Activated CD4-positive, alpha-beta T cell treated with anti-CD3 and anti-CD28 coated beads, Interleukin-10, Interleukin-2, amounts not matched to agents 100 ng/mL and 50 ng/mL, durations not matched to agents 16 hours and 8 hours (primary cell): ENCODE measurements at regions not wholly inside any gene's neighbourhood (a gene's known extent, or its start where the extent isn't known, plus 50 kb on each side); places are given as distances from the start of the nearest gene placed in this dataset.
"Not testable (repeated sequence)": the region's sequence is repeated elsewhere in the genome, so short reads cannot be mapped to it uniquely, and the experiment has no call there.

Experiments used
- DNase-seq: peaks from one replicate; pipeline ENCODE4 v3.0.0-alpha.2; 2020

DNA sequence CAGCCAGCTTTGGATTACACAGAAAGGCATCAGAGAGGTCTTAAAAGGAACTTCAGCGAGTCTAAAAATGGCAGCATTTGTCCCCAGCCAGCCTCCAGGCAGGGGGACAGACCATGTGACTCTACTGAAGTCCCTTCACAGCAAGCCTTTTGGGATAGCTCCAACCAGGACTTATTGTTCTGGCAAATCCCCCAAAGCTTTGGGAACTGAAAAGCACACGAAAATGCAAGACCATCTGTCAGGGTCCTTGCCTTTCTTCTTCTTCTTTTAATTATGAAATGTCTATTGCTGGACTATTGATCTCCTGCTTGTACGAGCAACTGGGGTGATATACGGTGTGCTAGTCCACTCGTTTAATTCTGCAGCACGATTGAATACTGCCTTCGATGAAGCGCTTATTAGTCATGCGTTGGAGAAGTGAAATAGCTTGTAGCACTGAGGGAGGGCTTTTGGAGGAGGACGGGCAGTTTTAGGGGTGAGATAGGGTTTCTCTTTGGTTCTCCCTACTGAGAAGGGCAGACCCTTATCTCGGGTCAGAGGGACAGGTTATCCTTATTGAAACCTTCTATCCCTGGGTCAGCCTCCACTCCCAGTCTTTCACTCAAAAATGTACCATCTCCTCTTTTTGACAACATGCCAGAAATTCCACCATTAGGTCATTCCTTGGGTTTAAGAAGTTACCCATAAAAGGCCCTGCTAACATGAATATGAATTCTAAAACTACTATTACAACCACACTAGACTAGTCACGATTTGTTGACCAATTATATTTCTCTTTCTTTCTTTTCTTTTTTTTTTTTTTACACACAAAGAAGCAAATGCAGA is 416.4 kb downstream of the MIAT start:
- DNase-seq: no peak

DNA sequence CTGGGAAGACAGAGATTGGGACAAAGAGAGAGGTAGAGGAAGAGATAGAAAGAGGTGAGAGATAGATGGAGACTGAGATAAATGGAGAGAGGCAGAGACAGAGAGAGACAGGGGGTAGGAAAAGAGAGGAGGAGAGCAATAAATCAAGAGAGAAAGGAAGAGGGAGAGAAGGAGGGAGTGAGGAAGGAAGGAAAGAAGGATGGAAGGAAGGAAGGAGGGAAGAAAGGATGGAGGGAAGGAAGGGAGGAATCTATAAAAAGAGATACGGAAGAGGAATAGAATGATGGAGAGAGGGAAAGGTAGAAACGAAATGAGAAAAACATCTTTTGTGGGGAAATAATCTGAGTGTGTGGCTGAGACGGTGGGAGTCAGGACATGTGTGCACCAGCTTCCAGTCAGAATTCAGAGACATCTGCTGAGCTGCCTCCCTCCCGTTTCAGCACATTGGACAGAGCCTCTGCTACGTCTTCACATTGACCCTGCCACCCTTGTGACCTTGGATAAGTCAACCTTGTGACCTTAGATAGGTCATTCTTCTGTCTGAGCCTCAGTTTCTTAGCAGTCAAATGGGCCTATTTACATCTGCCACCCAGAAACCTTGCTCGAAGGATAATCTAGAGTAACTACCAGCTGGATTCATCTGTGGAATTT is 417.8 kb downstream of the MIAT start:
- DNase-seq: no peak

DNA sequence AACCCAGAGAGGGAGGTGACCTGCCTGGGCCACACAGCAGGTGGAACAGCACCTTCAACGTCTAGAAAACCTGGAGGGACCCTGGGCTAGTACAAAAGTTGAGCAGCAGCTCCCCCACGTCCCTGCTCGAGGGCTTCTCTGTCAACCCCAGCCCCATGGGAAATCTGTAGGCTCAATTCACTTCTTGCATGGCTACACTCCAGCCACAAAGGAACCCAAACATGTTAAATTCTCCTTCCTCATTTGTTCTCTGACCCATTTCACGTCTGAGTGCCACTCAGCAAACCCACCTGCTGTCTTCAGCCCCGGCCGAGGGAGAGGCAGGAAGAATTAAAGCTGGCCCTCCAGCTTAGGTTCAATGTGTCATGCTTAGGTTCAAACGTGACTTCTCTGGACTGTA is 418.5 kb downstream of the MIAT start:
- no peak for DNase-seq

DNA sequence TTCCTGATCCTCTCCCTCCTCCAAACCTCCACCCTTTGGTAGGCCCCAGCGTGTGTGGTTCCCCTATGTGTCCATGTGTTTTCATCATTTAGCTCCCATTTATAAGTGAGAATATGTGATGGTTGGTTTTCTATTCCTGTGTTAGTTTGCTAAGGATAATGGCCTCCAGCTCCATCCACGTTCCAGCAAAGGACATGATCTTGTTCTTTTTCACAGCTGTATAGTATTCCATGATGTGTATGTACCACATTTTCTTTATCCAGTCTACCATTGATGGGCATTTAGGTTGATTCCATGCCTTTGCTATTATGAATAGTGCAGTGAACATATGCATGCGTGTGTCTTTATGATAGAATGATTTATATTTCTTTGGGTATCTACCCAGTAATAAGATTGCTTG is 420.7 kb downstream of the MIAT start:
- DNase-seq: not testable (repeated sequence)

DNA sequence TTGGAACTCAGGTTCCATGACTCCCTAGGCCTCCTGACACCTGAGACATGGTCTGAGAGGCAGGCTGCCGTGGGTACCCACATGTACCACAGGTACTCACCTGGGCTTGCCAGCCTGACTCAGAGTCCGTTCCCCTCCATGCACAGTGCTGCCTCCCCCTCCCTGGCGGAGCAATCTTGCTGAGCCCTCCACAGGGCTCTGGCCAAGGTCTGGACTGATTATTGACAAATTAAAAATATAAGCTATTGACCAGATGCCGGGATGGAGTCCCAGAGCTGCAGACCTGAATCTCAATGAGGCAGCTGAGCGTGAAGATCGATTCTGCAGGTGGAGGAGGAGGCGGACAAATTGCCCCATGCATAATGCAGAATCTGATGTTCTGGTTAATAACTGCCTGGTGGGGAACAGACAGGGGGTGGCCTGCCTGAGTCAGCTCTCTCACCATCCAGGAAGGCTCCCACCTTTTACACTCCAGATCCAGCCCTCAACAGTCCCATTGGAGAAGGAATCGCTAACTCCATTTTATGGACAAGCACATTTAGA is 422.7 kb downstream of the MIAT start:
- DNase-seq: no peak

DNA sequence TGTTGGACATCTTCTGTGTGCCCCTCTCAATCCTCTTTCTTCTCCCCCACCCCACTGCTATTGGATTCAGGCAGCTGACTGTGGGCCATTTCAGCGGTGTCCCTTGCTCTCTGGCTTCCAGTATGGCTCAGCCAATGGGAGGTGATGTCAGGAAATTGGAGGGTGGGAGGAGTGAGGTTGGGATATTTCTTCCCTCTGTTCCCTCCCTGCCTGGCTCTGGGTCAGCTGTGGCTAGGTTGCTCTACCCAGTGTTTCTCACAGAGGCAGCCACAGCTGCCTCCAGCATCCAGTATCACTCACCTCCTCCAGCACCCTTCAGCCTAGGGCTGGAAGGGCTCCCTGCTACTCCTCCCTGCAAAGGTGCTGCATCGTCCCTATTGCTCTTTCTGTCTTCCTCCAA is 423.5 kb downstream of the MIAT start:
- DNase-seq: no peak

DNA sequence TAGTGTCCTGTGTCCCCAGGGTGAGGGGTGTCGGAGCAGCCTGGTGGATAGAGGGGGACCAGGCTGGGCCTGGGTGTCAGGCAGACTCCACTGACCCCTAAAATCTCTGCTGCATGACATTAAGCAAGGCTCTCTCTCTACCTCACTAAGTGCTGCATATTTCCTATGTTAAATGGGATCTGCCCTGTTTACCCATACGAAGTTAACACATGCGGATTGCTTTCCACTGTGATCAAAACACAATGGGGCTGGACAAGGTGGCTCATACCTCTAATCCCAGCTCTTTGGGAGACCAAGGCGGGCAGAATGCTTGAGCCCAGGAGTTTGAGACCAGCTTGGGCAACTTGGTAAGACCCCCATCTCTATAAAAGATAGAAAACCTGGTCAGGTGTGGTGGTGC is 426.2 kb downstream of the MIAT start:
- no peak for DNase-seq

DNA sequence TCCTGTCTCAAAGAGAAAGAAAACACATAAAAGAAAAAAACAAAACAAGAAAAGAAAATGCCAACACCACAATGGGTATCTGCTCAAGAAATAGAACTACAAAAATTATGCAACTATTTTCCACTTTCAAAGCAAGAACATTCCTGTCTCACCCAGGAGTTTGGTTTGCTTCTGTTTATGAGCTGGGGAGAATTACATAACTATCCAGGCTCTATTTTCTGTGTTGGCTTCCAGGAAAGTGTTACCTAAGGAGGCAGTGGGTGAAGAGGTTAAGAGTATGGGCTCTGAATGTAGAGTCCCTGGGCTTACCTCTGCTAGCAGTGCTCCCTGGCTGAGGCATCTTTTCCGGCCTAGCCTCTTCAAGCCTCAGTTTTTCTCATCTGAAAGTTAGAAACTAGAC is 426.7 kb downstream of the MIAT start:
- DNase-seq: no peak

DNA sequence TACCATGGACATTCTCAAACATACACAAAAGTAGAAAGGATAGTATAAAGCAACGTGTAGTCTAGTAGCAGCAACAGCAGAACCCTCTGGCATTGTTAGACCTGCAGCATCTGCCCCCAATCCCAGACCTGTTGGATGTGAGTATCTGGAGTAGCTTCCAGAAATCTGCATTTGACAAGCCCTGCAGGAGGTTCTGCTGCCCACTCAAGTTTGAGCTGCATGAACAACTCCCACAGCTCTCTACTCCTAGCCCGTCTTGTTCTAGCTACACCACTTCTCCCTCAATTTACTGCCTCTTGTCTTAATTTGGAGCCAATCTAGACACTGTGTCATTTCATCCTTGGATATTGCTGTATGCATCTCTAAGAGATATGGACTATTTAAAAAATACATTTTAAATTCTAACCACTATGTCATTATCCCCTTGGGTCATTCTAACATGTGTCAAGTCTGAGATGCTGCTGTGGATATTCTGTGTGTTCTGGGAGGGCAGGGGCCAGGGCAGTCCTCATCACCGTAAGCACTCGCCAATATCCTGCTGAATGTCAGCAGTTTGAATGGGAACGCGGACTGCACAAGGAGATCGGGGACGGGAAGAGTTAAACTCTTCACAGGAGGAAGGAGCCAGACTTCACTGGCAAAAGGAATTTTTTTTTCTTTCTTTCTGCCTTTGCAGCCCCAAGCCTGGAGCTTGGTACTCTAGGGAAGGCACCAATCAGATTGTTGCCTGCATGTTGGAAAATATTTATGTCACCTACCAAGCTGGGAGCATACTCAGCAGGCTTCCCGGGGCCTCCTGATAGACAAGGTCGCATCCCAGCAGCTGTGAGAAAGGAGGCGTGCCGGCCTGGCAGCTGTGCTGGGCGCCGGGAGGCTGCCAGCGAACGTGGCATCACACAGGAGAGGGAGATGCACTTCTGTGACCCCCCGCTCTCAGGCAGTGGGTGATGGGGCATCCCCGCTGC is 429.0 kb downstream of the MIAT start:
- DNase-seq: no peak

DNA sequence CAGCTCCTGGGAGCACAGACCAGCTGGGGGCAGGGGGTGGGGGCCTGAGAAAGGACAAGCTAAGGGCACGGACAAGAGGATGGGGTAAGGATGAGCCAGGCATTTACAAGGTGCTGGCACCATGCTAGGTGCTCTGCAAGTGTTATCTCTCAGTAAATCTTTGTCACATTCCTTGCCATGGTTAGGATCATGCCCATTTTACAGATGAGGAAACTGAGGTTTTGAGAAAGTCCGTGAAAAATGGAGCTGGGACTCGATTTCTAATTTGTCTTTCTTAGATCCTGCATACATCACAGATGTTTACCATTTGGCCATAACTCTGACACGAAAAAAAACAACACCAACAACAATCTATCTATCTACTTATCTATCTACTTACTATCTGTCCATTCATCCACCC is 429.7 kb downstream of the MIAT start:
- DNase-seq: no peak

DNA sequence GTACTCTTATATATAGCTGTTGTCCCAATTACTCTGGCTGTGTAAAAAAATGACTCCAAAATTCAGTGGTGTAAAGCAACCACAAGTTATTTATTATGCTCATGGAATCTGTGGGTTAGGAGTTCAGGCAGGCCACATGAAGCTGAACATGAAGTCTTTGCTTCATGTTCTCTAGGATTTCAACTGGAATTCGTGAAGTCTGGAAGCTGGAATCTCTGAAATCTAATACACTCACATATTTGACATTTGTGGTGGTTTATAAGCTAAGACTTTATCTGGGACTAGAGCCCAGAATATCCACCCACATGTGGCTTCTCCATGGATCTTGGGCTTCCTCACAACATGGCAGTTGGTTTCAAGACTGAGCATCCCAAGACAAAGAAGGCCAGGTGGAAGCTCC is 430.6 kb downstream of the MIAT start:
- DNase-seq: no peak

DNA sequence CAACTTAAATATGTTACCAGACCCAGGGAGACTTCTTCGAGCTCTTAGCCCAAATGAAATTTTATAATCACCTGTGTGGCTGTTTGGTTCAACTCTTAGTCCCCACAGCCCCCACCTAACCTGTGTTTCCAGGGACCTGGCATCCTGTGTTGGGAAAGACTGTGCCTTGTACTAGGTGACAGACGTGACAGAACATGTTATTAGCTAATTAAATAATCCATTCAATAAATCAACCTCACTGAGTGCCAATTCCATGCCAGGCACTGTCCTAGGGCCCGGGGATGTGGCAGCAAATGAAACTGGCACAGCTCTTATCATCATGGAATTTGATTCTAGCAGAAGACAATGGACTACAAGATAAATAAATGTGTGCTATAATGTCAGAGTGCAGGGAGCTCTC is 431.9 kb downstream of the MIAT start:
- DNase-seq: no peak

DNA sequence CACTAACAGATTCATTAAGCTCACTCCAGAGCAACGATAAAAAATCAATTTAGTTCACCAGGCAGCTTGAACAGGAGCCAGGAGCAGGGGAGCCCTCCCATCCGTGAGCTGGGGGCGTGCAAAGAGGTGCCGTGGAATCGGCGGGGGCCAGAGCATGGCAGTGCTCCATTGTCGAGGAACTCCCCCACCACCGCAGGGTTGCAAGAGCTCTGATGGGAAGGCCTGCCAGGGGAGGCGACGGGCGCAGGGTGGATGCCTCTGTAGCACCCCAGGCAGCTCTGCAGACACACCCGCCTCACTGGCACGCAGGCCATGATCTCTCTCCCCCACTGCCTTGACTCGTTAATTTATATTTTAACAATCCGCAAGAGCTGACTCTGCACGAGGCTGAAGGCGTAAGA is 433.2 kb downstream of the MIAT start:
- DNase-seq: no peak

DNA sequence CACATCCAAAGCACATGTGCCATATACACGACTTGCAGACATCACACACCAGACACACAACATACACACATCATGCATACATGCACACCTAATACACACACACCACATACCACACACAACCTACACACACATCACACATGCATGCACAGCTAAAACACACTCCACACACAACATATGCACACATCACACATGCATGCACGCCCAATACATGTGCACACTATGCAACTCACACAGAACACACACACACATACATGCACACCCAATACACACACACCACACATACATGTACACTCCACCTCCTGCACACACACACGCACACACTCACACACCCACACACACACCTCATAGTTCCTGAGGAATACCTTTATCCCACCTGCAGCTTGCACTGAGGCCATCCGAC is 436.0 kb downstream of the MIAT start:
- DNase-seq: no peak

DNA sequence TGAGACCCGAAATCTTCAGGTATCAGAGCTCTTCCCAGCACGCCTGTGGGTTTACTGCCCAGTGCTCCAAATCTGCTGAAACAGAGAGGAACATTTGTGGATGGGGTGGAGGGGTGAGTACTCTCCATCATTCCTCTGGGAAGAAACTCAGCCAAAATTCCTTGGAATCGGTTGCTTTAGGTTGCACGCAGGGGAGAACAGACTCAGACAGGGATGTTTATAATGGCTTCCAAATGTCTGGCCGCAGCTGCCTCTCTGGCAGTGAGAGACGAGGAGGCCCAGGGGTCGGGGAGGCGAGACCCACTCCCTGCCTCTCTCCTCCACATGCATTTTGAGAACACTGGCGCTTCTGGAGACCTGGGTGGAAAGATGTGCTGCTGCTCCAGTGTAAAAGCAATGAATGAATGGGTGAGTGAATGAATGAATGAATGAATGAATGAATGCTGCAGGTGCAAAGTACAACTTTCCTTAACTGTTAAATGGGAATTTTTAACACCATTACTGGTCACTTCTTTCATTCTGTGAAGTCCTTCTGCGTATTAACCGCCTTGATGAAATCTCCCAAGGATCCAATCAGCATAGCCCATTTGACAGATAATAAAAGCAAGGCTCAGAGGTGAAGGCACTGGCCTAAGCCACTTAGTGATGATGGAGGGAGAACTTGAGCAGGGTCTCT is 437.4 kb downstream of the MIAT start:
- DNase-seq: no peak

DNA sequence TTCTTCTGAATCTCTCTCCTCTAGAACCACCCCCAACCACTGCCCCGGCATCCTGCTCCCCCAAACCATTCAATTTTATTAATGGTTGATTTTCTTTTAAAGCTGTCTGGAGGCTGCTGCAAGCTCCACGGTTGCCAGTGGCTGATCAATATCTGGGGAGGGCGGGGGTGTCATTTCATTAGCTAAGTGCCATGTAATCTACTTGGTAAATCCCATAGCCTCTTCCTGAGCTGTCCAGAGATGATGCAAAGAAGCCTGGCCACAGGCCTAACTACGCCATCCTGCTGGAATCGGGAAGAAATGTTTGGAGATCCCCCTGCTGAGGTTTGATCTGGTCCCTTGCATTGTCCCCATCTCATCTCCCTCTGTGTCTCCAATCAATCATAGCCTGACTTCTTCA is 440.1 kb downstream of the MIAT start:
- no peak for DNase-seq

DNA sequence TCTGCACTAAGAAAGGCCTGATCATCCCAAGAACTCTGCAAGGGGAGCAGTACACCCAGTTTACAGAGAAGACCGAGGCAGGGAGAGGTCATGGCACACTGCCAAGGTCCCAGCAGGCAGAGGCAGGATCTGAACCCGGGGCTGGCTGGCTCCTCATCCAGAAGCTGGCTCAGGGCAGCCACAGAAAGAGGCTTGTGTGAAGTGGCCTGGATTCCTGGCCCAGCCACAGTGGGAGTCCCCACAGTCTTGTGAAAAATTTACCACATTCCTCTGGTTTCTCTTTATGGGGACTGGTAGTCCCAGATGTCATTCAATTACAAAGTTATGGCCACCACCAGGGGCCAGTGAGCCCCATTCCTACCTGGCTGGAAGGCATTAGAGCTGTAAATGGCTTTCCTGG is 440.5 kb downstream of the MIAT start:
- no peak for DNase-seq

DNA sequence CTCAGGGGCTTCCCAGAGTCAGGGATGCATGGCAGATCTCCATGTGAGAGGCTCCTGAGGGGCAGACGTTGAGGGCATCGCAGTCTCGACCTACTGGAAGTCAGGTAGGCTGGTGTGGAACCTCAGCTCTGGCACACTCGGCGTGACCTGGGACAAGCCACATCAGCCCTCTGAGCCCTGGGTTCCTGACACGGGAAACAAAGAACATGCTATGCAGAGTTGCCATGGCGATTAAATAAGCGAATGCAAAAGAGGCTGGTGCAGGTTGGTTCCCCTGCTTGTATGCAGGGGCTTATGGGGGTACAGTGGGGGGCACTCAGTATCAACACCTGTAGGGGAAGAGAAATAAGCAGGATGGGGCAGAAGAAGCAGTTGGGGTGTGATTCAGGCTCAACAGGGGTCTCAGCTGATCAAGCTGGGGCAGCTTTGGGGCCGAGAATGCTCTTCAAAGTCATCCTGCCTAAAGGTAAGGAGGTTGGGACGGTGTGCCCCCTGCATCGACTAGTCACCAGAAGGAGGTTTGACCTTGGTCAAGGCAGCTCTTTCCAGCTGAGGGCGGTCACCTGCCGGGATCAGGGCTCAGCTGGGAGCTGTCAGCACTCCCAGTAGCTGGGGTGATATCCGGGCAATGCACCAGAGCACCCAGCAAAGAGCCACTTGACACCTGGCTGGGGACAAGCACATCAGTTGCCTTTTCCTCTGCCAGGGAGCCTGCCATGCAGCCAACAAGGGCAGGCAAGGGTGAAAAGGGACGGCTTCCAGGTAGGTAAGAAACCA is 442.7 kb downstream of the MIAT start:
- DNase-seq: no peak

DNA sequence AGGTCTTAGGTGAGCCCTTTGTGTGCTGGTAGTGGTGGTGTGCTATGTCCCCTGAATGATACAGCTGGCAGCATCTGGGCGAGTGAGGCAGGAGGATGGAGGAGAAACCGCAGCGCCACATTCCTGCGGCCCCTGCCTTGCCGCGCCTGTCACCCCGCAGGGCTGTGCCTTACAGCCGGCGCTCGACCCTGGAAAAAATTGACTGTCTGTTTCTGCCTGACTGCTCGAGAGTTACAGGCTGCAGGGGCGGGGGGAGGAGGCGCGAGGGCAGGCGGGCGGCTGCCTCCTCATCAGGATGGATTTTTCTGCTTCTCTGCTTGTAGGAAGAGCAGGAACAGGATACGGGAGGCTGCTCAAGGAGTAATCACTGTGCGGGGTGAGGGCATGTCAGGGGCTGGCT is 443.4 kb downstream of the MIAT start:
- DNase-seq: no peak

DNA sequence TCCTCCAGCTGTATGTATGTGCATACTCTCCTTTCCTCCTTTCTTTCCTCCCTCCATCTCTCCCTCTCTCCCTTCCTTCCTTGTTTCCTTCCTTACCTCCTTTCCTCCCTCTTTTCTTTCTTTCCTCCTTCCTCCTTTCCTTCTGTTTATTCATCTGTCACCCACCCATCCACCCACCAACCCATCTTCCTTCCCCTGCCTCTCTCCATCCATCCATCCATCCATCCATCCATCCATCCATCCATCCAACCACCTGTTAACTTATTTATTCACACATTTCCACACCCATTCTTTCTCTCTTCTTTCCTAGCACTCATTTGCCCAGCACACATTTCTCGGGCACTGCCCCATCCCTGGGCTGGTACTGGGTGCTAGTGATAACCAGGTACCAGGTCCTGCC is 443.9 kb downstream of the MIAT start:
- DNase-seq: no peak

DNA sequence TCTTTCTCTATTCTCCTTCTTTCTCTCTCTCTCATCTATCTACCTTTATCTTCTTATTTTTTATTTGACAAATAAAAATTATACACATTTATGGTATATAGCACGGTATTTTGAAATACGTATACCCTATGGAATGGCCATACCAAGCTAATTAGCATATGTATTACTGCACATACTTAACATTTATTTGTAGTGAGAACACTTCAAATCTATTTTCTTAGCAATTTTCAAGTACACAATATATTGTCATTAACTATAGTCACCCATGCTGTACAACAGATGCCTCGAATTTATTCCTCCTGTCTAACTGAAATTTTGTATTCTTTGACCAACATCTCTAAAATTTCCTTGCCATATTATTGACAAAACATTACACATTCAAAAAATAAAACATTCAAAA is 447.1 kb downstream of the MIAT start:
- no peak for DNase-seq
